ENCODE measurements at regions not wholly inside any gene's neighbourhood (a gene's known extent, or its start where the extent isn't known, plus 50 kb on each side); places are given as distances from the start of the nearest gene placed in this dataset.

GRCh38 chr12:83506841-83507240, 820.1 kb downstream of the TMTC2 start:
- TF ChIP-seq CTCF (IDR thresholded peaks at IDR 0.05) (no peak), EZH2 (IDR thresholded peaks at IDR 0.05; ENCODE audit: borderline replicate concordance, insufficient read depth, low read depth, low read length, poor library complexity, severe bottlenecking) (no peak)

All from B cell (primary cell).